Fibroblast of lung (primary cell): ENCODE measurements at regions not wholly inside any gene's neighbourhood (a gene's known extent, or its start where the extent isn't known, plus 50 kb on each side); places are given as distances from the start of the nearest gene placed in this dataset.

Experiments used
- CTCF ChIP-seq, 2 donors: IDR thresholded peaks in 1 of 2; conservative IDR thresholded peaks in 1 of 2; 1 replicate in 1 of 2; 2 replicates in 1 of 2; pipeline ENCODE4 v1.5.1; 2011 to 2012; ENCODE audit warnings: low read length in 2 of 2, control low read depth in 1 of 2, inconsistent platforms in 1 of 2, low read depth in 1 of 2, mild to moderate bottlenecking in 1 of 2
- EZH2 ChIP-seq: IDR thresholded peaks from 2 replicates; pipeline ENCODE4 v1.5.1; 2012; ENCODE audit warnings: low read length, control low read depth, mild to moderate bottlenecking; ENCODE audit errors: missing control alignments

DNA sequence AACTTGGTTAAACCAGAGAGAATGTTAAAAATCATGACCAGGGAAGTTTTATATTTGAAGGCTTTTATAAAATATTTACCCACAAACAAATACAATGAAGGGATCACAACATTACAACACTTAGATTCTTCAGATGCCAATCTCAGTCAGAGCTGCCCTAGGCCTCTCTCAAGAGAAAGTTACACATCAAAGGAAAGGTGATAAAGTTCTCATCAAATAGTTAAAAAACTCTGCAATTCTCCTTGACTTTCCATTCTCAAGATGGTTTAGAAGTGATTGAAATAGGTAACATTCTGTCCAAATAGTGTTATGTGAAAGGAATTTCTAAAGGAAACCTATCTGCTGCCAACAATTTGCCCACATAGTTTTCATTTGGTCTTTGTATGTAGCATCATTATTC lies 1115.2 kb upstream of the MIR17HG start:
- no peak for TF ChIP-seq CTCF (conservative IDR thresholded peaks at IDR 0.05 in 1 of 2, IDR thresholded peaks at IDR 0.05 in 1 of 2; ENCODE audit: low read depth in 1 of 2, low read length in 2 of 2)
- TF ChIP-seq EZH2 = no peak
